RWPE1 (cell line): ENCODE measurements at regions not wholly inside any gene's neighbourhood (a gene's known extent, or its start where the extent isn't known, plus 50 kb on each side); places are given as distances from the start of the nearest gene placed in this dataset.
A peak's percentile ranks its signal among the peaks of the same experiment; 100 is the strongest.

Experiments used
- CTCF ChIA-PET: fragments of 350-600 bp; sonication (Branson Sonifier 250); formaldehyde crosslinking; extraction: SDS; loops from one replicate; lab custom pipeline; 2021; lab: Yijun Ruan, JAX
- POLR2A ChIA-PET: fragments of 400-600 bp; formaldehyde crosslinking; extraction: SDS; loops from one replicate; lab custom pipeline; 2020; ENCODE audit warnings: antibody characterized with exemption; ENCODE audit not compliant: low non-redundant PET; lab: Yijun Ruan, JAX
- DNase-seq: peaks from one replicate; pipeline ENCODE4 v3.0.0; 2012; ENCODE audit warnings: low spot score
- H3K27ac ChIP-seq: fragments of 450-650 bp; 2 replicates; pipeline ENCODE4 v1.5.1; 2017
- CTCF ChIP-seq: fragments of 450-650 bp; conservative IDR thresholded peaks from 2 replicates; pipeline ENCODE4 v1.5.1; 2017; ENCODE audit warnings: low read depth, mild to moderate bottlenecking

GRCh38 chr9:6160579-6160978, 55.0 kb upstream of the IL33 start:
- CTCF ChIA-PET = no interaction called here
- no peak overlapping the region for H3K27ac ChIP-seq
- POLR2A ChIA-PET = no interaction called here
- TF ChIP-seq CTCF = no peak
- DNase-seq = no peak

GRCh38 chr9:6153425-6153824, 62.2 kb upstream of the IL33 start:
- ChIA-PET CTCF (no interaction called here), POLR2A (no interaction called here)
- peak; percentile 63 for DNase-seq
- no peak for TF ChIP-seq CTCF
- no peak overlapping the region; the same call in 1 of the 2 replicates for H3K27ac ChIP-seq

GRCh38 chr9:6152788-6153187, 62.8 kb upstream of the IL33 start:
- DNase-seq = no peak

GRCh38 chr9:6150483-6150882, 65.1 kb upstream of the IL33 start:
- DNase-seq = no peak
- no peak for TF ChIP-seq CTCF
- CTCF ChIA-PET = no interaction called here
- no peak overlapping the region for H3K27ac ChIP-seq
- POLR2A ChIA-PET = no interaction called here

More at GRCh38 chr9:6152788-6153187, 62.8 kb upstream of the IL33 start:
- no peak for TF ChIP-seq CTCF
- POLR2A ChIA-PET = no interaction called here
- H3K27ac ChIP-seq = no peak overlapping the region
- CTCF ChIA-PET = no interaction called here

- H3K27ac ChIP-seq = no peak overlapping the region
- ChIA-PET POLR2A (no interaction called here), CTCF (no interaction called here)
- TF ChIP-seq CTCF = no peak
- no peak for DNase-seq
Observed at GRCh38 chr9:6149315-6149714, 66.3 kb upstream of the IL33 start.

GRCh38 chr9:6147846-6148245, 67.8 kb upstream of the IL33 start:
- CTCF ChIA-PET = no interaction called here
- POLR2A ChIA-PET = no interaction called here
- no peak overlapping the region for H3K27ac ChIP-seq
- DNase-seq = no peak
- TF ChIP-seq CTCF = no peak

- DNase-seq = no peak
- POLR2A ChIA-PET = no interaction called here
- CTCF ChIA-PET = no interaction called here
- no peak overlapping the region for H3K27ac ChIP-seq
- TF ChIP-seq CTCF = no peak
Observed at GRCh38 chr9:6144947-6145346, 70.7 kb upstream of the IL33 start.
